ENCODE measurements at regions not wholly inside any gene's neighbourhood (a gene's known extent, or its start where the extent isn't known, plus 50 kb on each side); places are given as distances from the start of the nearest gene placed in this dataset.

- Histone ChIP-seq H3K36me3 (ENCODE audit: control insufficient read depth, insufficient read depth, low read length) (no peaks in the 10 kb centered on the region), H3K4me3 (ENCODE audit: low read depth, low read length) (no peak overlapping the region), H3K27me3 (ENCODE audit: control insufficient read depth, insufficient read depth, low read length) (no peaks in the 10 kb centered on the region)
- no peak for DNase-seq (ENCODE audit: low read depth)
- TF ChIP-seq CTCF (IDR thresholded peaks at IDR 0.05; ENCODE audit: insufficient read depth, low read length, poor library complexity, severe bottlenecking) = no peak
Measured at GRCh38 chr3:110542552-110543150, 529.0 kb upstream of the NECTIN3 start.

- H3K27me3 ChIP-seq (ENCODE audit: control insufficient read depth, insufficient read depth, low read length) = no peaks in the 10 kb centered on the region
- no peaks in the 10 kb centered on the region for H3K36me3 ChIP-seq (ENCODE audit: control insufficient read depth, insufficient read depth, low read length)
- TF ChIP-seq CTCF (IDR thresholded peaks at IDR 0.05; ENCODE audit: insufficient read depth, low read length, poor library complexity, severe bottlenecking) = no peak
- DNase-seq (ENCODE audit: low read depth) = no peak
- no peak overlapping the region for H3K4me3 ChIP-seq (ENCODE audit: low read depth, low read length)
Measured at GRCh38 chr3:110544730-110545129, 526.9 kb upstream of the NECTIN3 start.

- H3K4me3 ChIP-seq (ENCODE audit: low read depth, low read length) = no peak overlapping the region
- H3K27me3 ChIP-seq (ENCODE audit: control insufficient read depth, insufficient read depth, low read length) = no peaks in the 10 kb centered on the region
- H3K36me3 ChIP-seq (ENCODE audit: control insufficient read depth, insufficient read depth, low read length) = no peaks in the 10 kb centered on the region
- TF ChIP-seq CTCF (IDR thresholded peaks at IDR 0.05; ENCODE audit: insufficient read depth, low read length, poor library complexity, severe bottlenecking) = no peak
- DNase-seq (ENCODE audit: low read depth) = no peak
Measured at GRCh38 chr3:110550511-110550910, 521.1 kb upstream of the NECTIN3 start.

GRCh38 chr3:110562621-110563020 lies 509.0 kb upstream of the NECTIN3 start:
- Histone ChIP-seq H3K27me3 (ENCODE audit: control insufficient read depth, insufficient read depth, low read length) (no peaks in the 10 kb centered on the region), H3K36me3 (ENCODE audit: control insufficient read depth, insufficient read depth, low read length) (no peaks in the 10 kb centered on the region), H3K4me3 (ENCODE audit: low read depth, low read length) (no peak overlapping the region)
- DNase-seq (ENCODE audit: low read depth) = no peak
- TF ChIP-seq CTCF (IDR thresholded peaks at IDR 0.05; ENCODE audit: insufficient read depth, low read length, poor library complexity, severe bottlenecking) = no peak

- H3K36me3 ChIP-seq (ENCODE audit: control insufficient read depth, insufficient read depth, low read length) = no peaks in the 10 kb centered on the region
- no peak overlapping the region for H3K4me3 ChIP-seq (ENCODE audit: low read depth, low read length)
- no peak for DNase-seq (ENCODE audit: low read depth)
- no peaks in the 10 kb centered on the region for H3K27me3 ChIP-seq (ENCODE audit: control insufficient read depth, insufficient read depth, low read length)
- no peak for TF ChIP-seq CTCF (IDR thresholded peaks at IDR 0.05; ENCODE audit: insufficient read depth, low read length, poor library complexity, severe bottlenecking)
Measured at GRCh38 chr3:110564674-110565073, 506.9 kb upstream of the NECTIN3 start.

- H3K4me3 ChIP-seq (ENCODE audit: low read depth, low read length) = no peak overlapping the region
- TF ChIP-seq CTCF (IDR thresholded peaks at IDR 0.05; ENCODE audit: insufficient read depth, low read length, poor library complexity, severe bottlenecking) = no peak
- H3K36me3 ChIP-seq (ENCODE audit: control insufficient read depth, insufficient read depth, low read length) = no peaks in the 10 kb centered on the region
- no peak for DNase-seq (ENCODE audit: low read depth)
- no peaks in the 10 kb centered on the region for H3K27me3 ChIP-seq (ENCODE audit: control insufficient read depth, insufficient read depth, low read length)
Measured at GRCh38 chr3:110567029-110567428, 504.6 kb upstream of the NECTIN3 start.

Measured in kidney epithelial cell (primary cell).